H1 (cell line): ENCODE measurements at regions not wholly inside any gene's neighbourhood (a gene's known extent, or its start where the extent isn't known, plus 50 kb on each side); places are given as distances from the start of the nearest gene placed in this dataset.

Source experiments
- CTCF ChIA-PET: fragments of 300-600 bp; sonication (Branson Sonifier 250); formaldehyde crosslinking; loops from one replicate; lab custom pipeline; 2021; ENCODE audit not compliant: partially characterized antibody; lab: Charles Lee
- POLR2A ChIA-PET: fragments of 300-600 bp; sonication (Branson Sonifier 250); formaldehyde crosslinking; loops from one replicate; lab custom pipeline; 2021; ENCODE audit warnings: inconsistent platforms; ENCODE audit not compliant: partially characterized antibody; lab: Charles Lee
- DNase-seq, 2 experiments: peaks; one replicate each; pipeline versions ENCODE4 v3.0.0 to v3.0.0-alpha.2; 2010 to 2022; ENCODE audit warnings: low spot score in 2 of 2, low read depth in 1 of 2, mixed read lengths in 1 of 2
- FAIRE-seq: peaks from 2 replicates; lab custom pipeline; 2011; peaks lifted over from hg19 to GRCh38; lab: Jason Lieb, UNC
- H2AFZ ChIP-seq: 2 replicates; pipeline ENCODE4 v1.8.1; 2012; ENCODE audit warnings: low read length, inconsistent platforms
- H2AK5ac ChIP-seq: 2 replicates; pipeline ENCODE4 v1.6.1; 2013; ENCODE audit warnings: low read depth, low read length
- H2BK120ac ChIP-seq: replicated peaks from 2 replicates; pipeline ENCODE3; 2013; ENCODE audit warnings: low read depth, low read length, inconsistent platforms
- H2BK12ac ChIP-seq: 2 replicates; pipeline ENCODE4 v1.6.1; 2013; ENCODE audit warnings: low read depth, low read length
- H2BK15ac ChIP-seq: 2 replicates; pipeline ENCODE4 v1.6.1; 2013; ENCODE audit warnings: low read length
- H2BK20ac ChIP-seq: 2 replicates; pipeline ENCODE4 v1.6.1; 2013; ENCODE audit warnings: low read length
- H2BK5ac ChIP-seq: 2 replicates; pipeline ENCODE4 v1.6.1; 2013; ENCODE audit warnings: low read depth, low read length
- H3K14ac ChIP-seq: 2 replicates; pipeline ENCODE4 v1.6.1; 2013; ENCODE audit warnings: inconsistent platforms; ENCODE audit not compliant: insufficient read length
- H3K18ac ChIP-seq: 2 replicates; pipeline ENCODE4 v1.6.1; 2013; ENCODE audit warnings: low read length; ENCODE audit errors: extremely low read depth
- H3K23ac ChIP-seq: 2 replicates; pipeline ENCODE4 v1.6.1; 2013; ENCODE audit warnings: inconsistent platforms; ENCODE audit not compliant: insufficient read length
- H3K23me2 ChIP-seq: 2 replicates; pipeline ENCODE4 v1.6.1; 2013; ENCODE audit warnings: low read depth, low read length
- H3K27ac ChIP-seq: 2 replicates; pipeline ENCODE4 v1.6.1; 2011; ENCODE audit warnings: low read depth, low read length, inconsistent platforms
- H3K27me3 ChIP-seq, 4 experiments: replicated peaks in 1 of 4; 1 replicate in 1 of 4; 2 replicates in 3 of 4; pipeline versions ENCODE4 v1.6.1 to v1.8.1; 2011 to 2013; ENCODE audit warnings: low read length in 3 of 4, mild to moderate bottlenecking in 3 of 4, inconsistent platforms in 2 of 4, mixed read lengths in 2 of 4, moderate library complexity in 1 of 4; ENCODE audit not compliant: control insufficient read depth in 3 of 4, insufficient read depth in 3 of 4; ENCODE audit errors: extremely low read depth in 1 of 4
- H3K36me3 ChIP-seq, 4 experiments: 2 replicates each; pipeline versions ENCODE4 v1.6.1 to v1.8.1; 2011 to 2013; ENCODE audit warnings: mild to moderate bottlenecking in 4 of 4, low read length in 3 of 4, moderate library complexity in 2 of 4, control low read depth in 1 of 4, inconsistent platforms in 1 of 4; ENCODE audit not compliant: insufficient read depth in 4 of 4, control insufficient read depth in 2 of 4
- H3K4ac ChIP-seq: replicated peaks from 2 replicates; pipeline ENCODE3; 2013; ENCODE audit warnings: low read length, low read depth, mixed read lengths, inconsistent platforms; ENCODE audit not compliant: insufficient read length
- H3K4me1 ChIP-seq, 4 experiments: replicated peaks in 1 of 4; 1 replicate in 1 of 4; 2 replicates in 3 of 4; pipeline versions ENCODE4 v1.6.1 to v1.8.1; 2011 to 2013; ENCODE audit warnings: low read length in 3 of 4, inconsistent platforms in 2 of 4, mixed read lengths in 1 of 4; ENCODE audit not compliant: insufficient read depth in 4 of 4, control insufficient read depth in 3 of 4
- H3K4me2 ChIP-seq, 2 experiments: 2 replicates each; pipeline versions ENCODE4 v1.6.1 to v1.8.1; 2011 to 2013; ENCODE audit warnings: low read depth in 2 of 2, low read length in 2 of 2, control low read depth in 1 of 2, inconsistent platforms in 1 of 2, mild to moderate bottlenecking in 1 of 2; ENCODE audit not compliant: insufficient read depth in 1 of 2
- H3K4me3 ChIP-seq, 4 experiments: fragments of 200-600, 300-600 bp in 1 of 4; sonication (generic), shearing (Covaris generic), sonication (Bioruptor Twin) in 1 of 4; 2 replicates each; pipeline versions ENCODE4 v1.5.1 to v1.8.1; 2011 to 2016; ENCODE audit warnings: low read length in 4 of 4, low read depth in 3 of 4, control low read depth in 2 of 4, inconsistent platforms in 2 of 4, mild to moderate bottlenecking in 2 of 4, mixed read lengths in 1 of 4, moderate library complexity in 1 of 4; ENCODE audit not compliant: insufficient read depth in 2 of 4; ENCODE audit errors: extremely low read depth in 1 of 4
- H3K56ac ChIP-seq: replicated peaks from 2 replicates; pipeline ENCODE3; 2013; ENCODE audit warnings: low read depth, mild to moderate bottlenecking, mixed read lengths, low read length, inconsistent platforms; ENCODE audit not compliant: insufficient read length
- H3K79me1 ChIP-seq: 2 replicates; pipeline ENCODE4 v1.6.1; 2013; ENCODE audit warnings: low read depth, low read length, control low read depth
- H3K79me2 ChIP-seq, 2 experiments: 2 replicates each; pipeline versions ENCODE4 v1.6.1 to v1.8.1; 2012 to 2013; ENCODE audit warnings: low read length in 2 of 2, mild to moderate bottlenecking in 2 of 2, inconsistent platforms in 1 of 2; ENCODE audit not compliant: insufficient read depth in 2 of 2, control insufficient read depth in 1 of 2
- H3K9ac ChIP-seq, 4 experiments: replicated peaks in 1 of 4; 1 replicate in 1 of 4; 2 replicates in 3 of 4; pipeline versions ENCODE4 v1.6.1 to v1.8.1; 2011 to 2013; ENCODE audit warnings: low read depth in 3 of 4, low read length in 3 of 4, control low read depth in 2 of 4, mild to moderate bottlenecking in 2 of 4, moderate library complexity in 2 of 4, inconsistent platforms in 1 of 4; ENCODE audit errors: extremely low read depth in 1 of 4
- H3K9me3 ChIP-seq, 2 experiments: 2 replicates each; pipeline versions ENCODE4 v1.6.1 to v1.8.1; 2012 to 2013; ENCODE audit warnings: mild to moderate bottlenecking in 2 of 2, moderate library complexity in 2 of 2, control low read depth in 1 of 2, inconsistent platforms in 1 of 2, low read depth in 1 of 2, low read length in 1 of 2, mixed read lengths in 1 of 2; ENCODE audit not compliant: insufficient read depth in 2 of 2
- H4K20me1 ChIP-seq, 2 experiments: replicated peaks in 1 of 2; 2 replicates each; pipeline versions ENCODE3 to v1.8.1; 2011 to 2013; ENCODE audit warnings: inconsistent platforms in 2 of 2, low read length in 2 of 2, mild to moderate bottlenecking in 1 of 2; ENCODE audit not compliant: insufficient read depth in 2 of 2, control insufficient read depth in 1 of 2
- H4K5ac ChIP-seq: 2 replicates; pipeline ENCODE4 v1.6.1; 2013; ENCODE audit warnings: low read length, low read depth, mixed read lengths, inconsistent platforms; ENCODE audit not compliant: insufficient read length
- H4K8ac ChIP-seq: 2 replicates; pipeline ENCODE4 v1.8.0; 2013; ENCODE audit warnings: mild to moderate bottlenecking, moderate library complexity, low read length, inconsistent platforms; ENCODE audit not compliant: insufficient read depth; ENCODE audit errors: extremely low read depth
- H4K91ac ChIP-seq: replicated peaks from 2 replicates; pipeline ENCODE3; 2013; ENCODE audit warnings: low read length, mixed read lengths, inconsistent platforms; ENCODE audit not compliant: insufficient read length
- CEBPB ChIP-seq: IDR thresholded peaks from 2 replicates; pipeline ENCODE4 v1.6.1; 2012; ENCODE audit warnings: low read depth, low read length
- WGBS, 2 experiments: shearing (Covaris generic) in 1 of 2; methylation state at CpG; one replicate each; pipeline versions ENCODE4 v1.1.6 to v1.1.7; 2013 to 2015; ENCODE audit warnings: low lambda C conversion rate in 2 of 2, mixed read lengths in 2 of 2, inconsistent platforms in 1 of 2, low coverage in 1 of 2, missing lambda C conversion rate in 1 of 2; ENCODE audit not compliant: insufficient replicate concordance in 2 of 2, insufficient coverage in 1 of 2, insufficient read length in 1 of 2; ENCODE audit errors: extremely low coverage in 1 of 2, missing lambda C conversion rate in 1 of 2; 5-methylcytosine and 5-hydroxymethylcytosine counted together

- Histone ChIP-seq H2BK12ac (no peak overlapping the region), H4K20me1 (no peaks in the 10 kb centered on the region), H3K18ac (no peak overlapping the region), H3K4me3 (no peak overlapping the region), H3K27ac (no peak overlapping the region), H3K36me3 (no peaks in the 10 kb centered on the region), H3K9ac (no peak overlapping the region), H3K23me2 (no peaks in the 10 kb centered on the region), H3K56ac (no peak overlapping the region), H3K9me3 (no peaks in the 10 kb centered on the region), H2AK5ac (no peak overlapping the region), H3K23ac (no peak overlapping the region), H3K27me3 (no peaks in the 10 kb centered on the region), H3K4me2 (no peak overlapping the region), H2BK20ac (no peak overlapping the region), H3K4me1 (no peaks in the 10 kb centered on the region), H3K4ac (no peak overlapping the region), H4K91ac (no peak overlapping the region), H3K79me1 (no peaks in the 10 kb centered on the region), H2BK5ac (no peak overlapping the region), H2BK15ac (no peak overlapping the region), H2AFZ (no peak overlapping the region), H4K5ac (no peak overlapping the region), H4K8ac (no peak overlapping the region), H3K79me2 (no peaks in the 10 kb centered on the region), H2BK120ac (no peak overlapping the region), H3K14ac (no peak overlapping the region)
- FAIRE-seq (no peak), DNase-seq (no peak)
- POLR2A ChIA-PET = no interaction called here
- 89% methylated on average over 3 of the region's 3 CpGs; no CpG with 5 or more reads in 1 of the 2 experiments for WGBS, 2 experiments
- TF ChIP-seq CEBPB = no peak
- CTCF ChIA-PET = interaction anchor here (0.7 to 1.1 kb wide), 2 partner anchors 12 to 44 kb away, joined by 3 read pairs; no protein-coding TSS in a partner anchor
Measured at GRCh38 chr15:53331328-53332190, 427.9 kb downstream of the WDR72 start.
